ENCODE measurements at regions not wholly inside any gene's neighbourhood (a gene's known extent, or its start where the extent isn't known, plus 50 kb on each side); places are given as distances from the start of the nearest gene placed in this dataset.
"Not testable (repeated sequence)": the region's sequence is repeated elsewhere in the genome, so short reads cannot be mapped to it uniquely, and the experiment has no call there.

- no peaks in the 10 kb centered on the region for H3K36me3 ChIP-seq (ENCODE audit: control insufficient read depth, insufficient read depth, low read length)
- no peaks in the 10 kb centered on the region for H3K9me3 ChIP-seq (ENCODE audit: control insufficient read depth, low read length)
- peaks cover 11% of the 10 kb centered on the region for H3K4me1 ChIP-seq (ENCODE audit: control insufficient read depth, insufficient read depth, low read length, poor library complexity, severe bottlenecking)
- no peak overlapping the region for H3K4me3 ChIP-seq (ENCODE audit: extremely low read depth, insufficient read depth, low read length, poor library complexity, severe bottlenecking)
- no peak overlapping the region for H3K27ac ChIP-seq (ENCODE audit: low read depth, low read length, severe bottlenecking)
- 78 to 89% methylated on average over 3 of the region's 3 CpGs for WGBS, 2 experiments (ENCODE audit: insufficient coverage in 2 of 2)
Observed at GRCh38 chr18:42330296-42330695, 375.3 kb downstream of the PIK3C3 start.

- Histone ChIP-seq H3K9me3 (ENCODE audit: control insufficient read depth, low read length) (no peaks in the 10 kb centered on the region), H3K4me1 (ENCODE audit: control insufficient read depth, insufficient read depth, low read length, poor library complexity, severe bottlenecking) (peaks cover 11% of the 10 kb centered on the region), H3K4me3 (ENCODE audit: extremely low read depth, insufficient read depth, low read length, poor library complexity, severe bottlenecking) (no peak overlapping the region), H3K27ac (ENCODE audit: low read depth, low read length, severe bottlenecking) (no peak overlapping the region), H3K36me3 (ENCODE audit: control insufficient read depth, insufficient read depth, low read length) (no peaks in the 10 kb centered on the region)
- WGBS, 2 experiments (ENCODE audit: insufficient coverage in 2 of 2): 100% methylated on average over 2 of the region's 3 CpGs
Observed at GRCh38 chr18:42333558-42333957, 378.5 kb downstream of the PIK3C3 start.

GRCh38 chr18:42334931-42335330 lies 379.9 kb downstream of the PIK3C3 start:
- H3K36me3 ChIP-seq (ENCODE audit: control insufficient read depth, insufficient read depth, low read length): no peaks in the 10 kb centered on the region
- no peaks in the 10 kb centered on the region for H3K9me3 ChIP-seq (ENCODE audit: control insufficient read depth, low read length)
- no peak overlapping the region for H3K4me3 ChIP-seq (ENCODE audit: extremely low read depth, insufficient read depth, low read length, poor library complexity, severe bottlenecking)
- peaks cover 11% of the 10 kb centered on the region for H3K4me1 ChIP-seq (ENCODE audit: control insufficient read depth, insufficient read depth, low read length, poor library complexity, severe bottlenecking)
- no peak overlapping the region for H3K27ac ChIP-seq (ENCODE audit: low read depth, low read length, severe bottlenecking)

- no peaks in the 10 kb centered on the region for H3K36me3 ChIP-seq (ENCODE audit: control insufficient read depth, insufficient read depth, low read length)
- no CpG with 5 or more reads among the region's 2 CpGs for WGBS, 2 experiments (ENCODE audit: insufficient coverage in 2 of 2)
- H3K4me1 ChIP-seq (ENCODE audit: control insufficient read depth, insufficient read depth, low read length, poor library complexity, severe bottlenecking): peaks cover under 1% of the 10 kb centered on the region
- no peak overlapping the region for H3K4me3 ChIP-seq (ENCODE audit: extremely low read depth, insufficient read depth, low read length, poor library complexity, severe bottlenecking)
- no peak overlapping the region for H3K27ac ChIP-seq (ENCODE audit: low read depth, low read length, severe bottlenecking)
- no peaks in the 10 kb centered on the region for H3K9me3 ChIP-seq (ENCODE audit: control insufficient read depth, low read length)
Observed at GRCh38 chr18:42336139-42336538, 381.1 kb downstream of the PIK3C3 start.

- not testable (repeated sequence) for H3K4me3 ChIP-seq (ENCODE audit: extremely low read depth, insufficient read depth, low read length, poor library complexity, severe bottlenecking); H3K27ac ChIP-seq (ENCODE audit: low read depth, low read length, severe bottlenecking); H3K36me3 ChIP-seq (ENCODE audit: control insufficient read depth, insufficient read depth, low read length); H3K9me3 ChIP-seq (ENCODE audit: control insufficient read depth, low read length); H3K4me1 ChIP-seq (ENCODE audit: control insufficient read depth, insufficient read depth, low read length, poor library complexity, severe bottlenecking)
- WGBS, 2 experiments (ENCODE audit: insufficient coverage in 2 of 2): 88 to 93% methylated on average over 2 of the region's 2 CpGs
Observed at GRCh38 chr18:42337337-42337736, 382.3 kb downstream of the PIK3C3 start.

- Histone ChIP-seq H3K4me3 (ENCODE audit: extremely low read depth, insufficient read depth, low read length, poor library complexity, severe bottlenecking) (no peak overlapping the region), H3K4me1 (ENCODE audit: control insufficient read depth, insufficient read depth, low read length, poor library complexity, severe bottlenecking) (no peaks in the 10 kb centered on the region), H3K36me3 (ENCODE audit: control insufficient read depth, insufficient read depth, low read length) (no peaks in the 10 kb centered on the region), H3K9me3 (ENCODE audit: control insufficient read depth, low read length) (no peaks in the 10 kb centered on the region), H3K27ac (ENCODE audit: low read depth, low read length, severe bottlenecking) (no peak overlapping the region)
- 38% methylated on average over 1 of the region's 2 CpGs; no CpG with 5 or more reads in 1 of the 2 experiments for WGBS, 2 experiments (ENCODE audit: insufficient coverage in 2 of 2)
Observed at GRCh38 chr18:42338683-42339082, 383.6 kb downstream of the PIK3C3 start.

GRCh38 chr18:42339372-42339771 lies 384.3 kb downstream of the PIK3C3 start:
- no peak overlapping the region for H3K4me3 ChIP-seq (ENCODE audit: extremely low read depth, insufficient read depth, low read length, poor library complexity, severe bottlenecking)
- no peaks in the 10 kb centered on the region for H3K9me3 ChIP-seq (ENCODE audit: control insufficient read depth, low read length)
- H3K27ac ChIP-seq (ENCODE audit: low read depth, low read length, severe bottlenecking): no peak overlapping the region
- H3K36me3 ChIP-seq (ENCODE audit: control insufficient read depth, insufficient read depth, low read length): no peaks in the 10 kb centered on the region
- 15 to 19% methylated on average over 2 to 3 of the region's 4 CpGs for WGBS, 2 experiments (ENCODE audit: insufficient coverage in 2 of 2)
- H3K4me1 ChIP-seq (ENCODE audit: control insufficient read depth, insufficient read depth, low read length, poor library complexity, severe bottlenecking): no peaks in the 10 kb centered on the region

GRCh38 chr18:42340423-42341009 lies 385.5 kb downstream of the PIK3C3 start:
- Histone ChIP-seq H3K9me3 (ENCODE audit: control insufficient read depth, low read length) (no peaks in the 10 kb centered on the region), H3K27ac (ENCODE audit: low read depth, low read length, severe bottlenecking) (no peak overlapping the region), H3K4me3 (ENCODE audit: extremely low read depth, insufficient read depth, low read length, poor library complexity, severe bottlenecking) (no peak overlapping the region), H3K36me3 (ENCODE audit: control insufficient read depth, insufficient read depth, low read length) (no peaks in the 10 kb centered on the region), H3K4me1 (ENCODE audit: control insufficient read depth, insufficient read depth, low read length, poor library complexity, severe bottlenecking) (no peaks in the 10 kb centered on the region)
- 33 to 100% methylated on average over 1 of the region's 3 CpGs for WGBS, 2 experiments (ENCODE audit: insufficient coverage in 2 of 2)

GRCh38 chr18:42341423-42341822 lies 386.4 kb downstream of the PIK3C3 start:
- Histone ChIP-seq H3K9me3 (ENCODE audit: control insufficient read depth, low read length) (no peaks in the 10 kb centered on the region), H3K27ac (ENCODE audit: low read depth, low read length, severe bottlenecking) (no peak overlapping the region), H3K36me3 (ENCODE audit: control insufficient read depth, insufficient read depth, low read length) (no peaks in the 10 kb centered on the region), H3K4me1 (ENCODE audit: control insufficient read depth, insufficient read depth, low read length, poor library complexity, severe bottlenecking) (no peaks in the 10 kb centered on the region), H3K4me3 (ENCODE audit: extremely low read depth, insufficient read depth, low read length, poor library complexity, severe bottlenecking) (no peak overlapping the region)
- WGBS, 2 experiments (ENCODE audit: insufficient coverage in 2 of 2): 44% methylated on average over 1 of the region's 1 CpG; no CpG with 5 or more reads in 1 of the 2 experiments

- Histone ChIP-seq H3K4me3 (ENCODE audit: extremely low read depth, insufficient read depth, low read length, poor library complexity, severe bottlenecking) (no peak overlapping the region), H3K36me3 (ENCODE audit: control insufficient read depth, insufficient read depth, low read length) (no peaks in the 10 kb centered on the region), H3K4me1 (ENCODE audit: control insufficient read depth, insufficient read depth, low read length, poor library complexity, severe bottlenecking) (no peaks in the 10 kb centered on the region), H3K27ac (ENCODE audit: low read depth, low read length, severe bottlenecking) (no peak overlapping the region), H3K9me3 (ENCODE audit: control insufficient read depth, low read length) (no peaks in the 10 kb centered on the region)
- 69 to 71% methylated on average over 5 of the region's 5 CpGs for WGBS, 2 experiments (ENCODE audit: insufficient coverage in 2 of 2)
Observed at GRCh38 chr18:42348722-42349121, 393.7 kb downstream of the PIK3C3 start.

- no peak overlapping the region for H3K4me3 ChIP-seq (ENCODE audit: extremely low read depth, insufficient read depth, low read length, poor library complexity, severe bottlenecking)
- H3K36me3 ChIP-seq (ENCODE audit: control insufficient read depth, insufficient read depth, low read length): no peaks in the 10 kb centered on the region
- H3K4me1 ChIP-seq (ENCODE audit: control insufficient read depth, insufficient read depth, low read length, poor library complexity, severe bottlenecking): no peaks in the 10 kb centered on the region
- H3K9me3 ChIP-seq (ENCODE audit: control insufficient read depth, low read length): no peaks in the 10 kb centered on the region
- no peak overlapping the region for H3K27ac ChIP-seq (ENCODE audit: low read depth, low read length, severe bottlenecking)
- WGBS, 2 experiments (ENCODE audit: insufficient coverage in 2 of 2): 25 to 57% methylated on average over 1 of the region's 2 CpGs
Observed at GRCh38 chr18:42351455-42351854, 396.4 kb downstream of the PIK3C3 start.
